ENCODE measurements at regions not wholly inside any gene's neighbourhood (a gene's known extent, or its start where the extent isn't known, plus 50 kb on each side); places are given as distances from the start of the nearest gene placed in this dataset.

- Histone ChIP-seq H3K27me3 (ENCODE audit: control insufficient read depth in 2 of 2, insufficient read depth in 2 of 2, low read length in 2 of 2) (no peaks in the 10 kb centered on the region), H3K36me3 (replicated peaks in 1 of 2; ENCODE audit: control insufficient read depth in 1 of 2, insufficient read depth in 2 of 2, low read length in 2 of 2) (no peaks in the 10 kb centered on the region), H3K79me2 (ENCODE audit: insufficient read depth, low read length) (no peaks in the 10 kb centered on the region), H3K4me3 (replicated peaks in 1 of 3; ENCODE audit: low read depth in 2 of 3, low read length in 3 of 3) (peak overlapping the region in 1 of 3 experiments; percentile 54), H3K27ac (ENCODE audit: low read depth in 1 of 2, low read length in 2 of 2) (peak overlapping the region; percentile 71 to 73), H3K4me2 (replicated peaks; ENCODE audit: extremely low read depth, low read length, poor library complexity, severe bottlenecking) (peak overlapping the region; percentile 57), H3K9ac (ENCODE audit: insufficient read depth, low read length, poor library complexity, severe bottlenecking) (no peak overlapping the region), H4K20me1 (ENCODE audit: insufficient read depth, low read length) (no peaks in the 10 kb centered on the region), H2AFZ (ENCODE audit: insufficient read depth, low read depth, low read length, poor library complexity, severe bottlenecking) (no peak overlapping the region), H3K4me1 (ENCODE audit: control insufficient read depth in 1 of 2, insufficient read depth in 2 of 2, low read length in 2 of 2) (peaks cover 42 to 44% of the 10 kb centered on the region in 2 donors), H3K9me3 (replicated peaks in 1 of 2; ENCODE audit: control insufficient read depth in 1 of 2, insufficient read depth in 1 of 2, low read length in 2 of 2) (peaks cover 0 to 9% of the 10 kb centered on the region in 2 donors)
- no peak for TF ChIP-seq CTCF (IDR thresholded peaks at IDR 0.05)
- H3K27ac Mint-ChIP-seq, result peak overlapping the region; percentile 70 to 95 (median 90)
- DNase-seq, result peak; percentile 90 to 93 (median 92)
- H3K27me3 Mint-ChIP-seq (ENCODE audit: low read depth in 3 of 3), result peaks cover under 1 to 6% (median 2%) of the 10 kb centered on the region in 3 donors
- intact Hi-C loops (cut with micrococcal nuclease), result no loop called here
- no peaks in the 10 kb centered on the region for H3K36me3 Mint-ChIP-seq
- WGBS (ENCODE audit: insufficient coverage), result 5% methylated on average over 4 of the region's 4 CpGs
- H3K9me3 Mint-ChIP-seq, result peaks cover 0 to 8% (median 5%) of the 10 kb centered on the region in 7 donors
- peaks cover 41% of the 10 kb centered on the region for H3K4me1 Mint-ChIP-seq
- H3K4me3 Mint-ChIP-seq, result peak overlapping the region; percentile 1 to 61
Observed at GRCh38 chr4:151865312-151865711, 104.5 kb upstream of the GATB start.

- peaks cover 41% of the 10 kb centered on the region for H3K4me1 Mint-ChIP-seq
- Histone ChIP-seq H4K20me1 (ENCODE audit: insufficient read depth, low read length) (no peaks in the 10 kb centered on the region), H3K9ac (ENCODE audit: insufficient read depth, low read length, poor library complexity, severe bottlenecking) (no peak overlapping the region), H3K4me2 (replicated peaks; ENCODE audit: extremely low read depth, low read length, poor library complexity, severe bottlenecking) (no peak overlapping the region), H3K27me3 (ENCODE audit: control insufficient read depth in 2 of 2, insufficient read depth in 2 of 2, low read length in 2 of 2) (peaks cover 0 to 2% of the 10 kb centered on the region in 2 donors), H3K27ac (ENCODE audit: low read depth in 1 of 2, low read length in 2 of 2) (no peak overlapping the region), H2AFZ (ENCODE audit: insufficient read depth, low read depth, low read length, poor library complexity, severe bottlenecking) (no peak overlapping the region), H3K4me1 (ENCODE audit: control insufficient read depth in 1 of 2, insufficient read depth in 2 of 2, low read length in 2 of 2) (peaks cover 42 to 44% of the 10 kb centered on the region in 2 donors), H3K4me3 (replicated peaks in 1 of 3; ENCODE audit: low read depth in 2 of 3, low read length in 3 of 3) (no peak overlapping the region), H3K79me2 (ENCODE audit: insufficient read depth, low read length) (no peaks in the 10 kb centered on the region), H3K9me3 (replicated peaks in 1 of 2; ENCODE audit: control insufficient read depth in 1 of 2, insufficient read depth in 1 of 2, low read length in 2 of 2) (peaks cover 0 to 9% of the 10 kb centered on the region in 2 donors), H3K36me3 (replicated peaks in 1 of 2; ENCODE audit: control insufficient read depth in 1 of 2, insufficient read depth in 2 of 2, low read length in 2 of 2) (no peaks in the 10 kb centered on the region)
- WGBS (ENCODE audit: insufficient coverage), result no CpG with 5 or more reads among the region's 5 CpGs
- H3K27ac Mint-ChIP-seq, result no peak overlapping the region
- no peak for TF ChIP-seq CTCF (IDR thresholded peaks at IDR 0.05)
- peaks cover 0 to 8% (median 5%) of the 10 kb centered on the region in 7 donors for H3K9me3 Mint-ChIP-seq
- no peaks in the 10 kb centered on the region for H3K36me3 Mint-ChIP-seq
- no peak for DNase-seq
- peaks cover 2 to 7% (median 4%) of the 10 kb centered on the region in 3 donors for H3K27me3 Mint-ChIP-seq (ENCODE audit: low read depth in 3 of 3)
- no peak overlapping the region for H3K4me3 Mint-ChIP-seq
- intact Hi-C loops (cut with micrococcal nuclease), result no loop called here
Observed at GRCh38 chr4:151864068-151864467, 103.3 kb upstream of the GATB start.

All from CD14-positive monocyte (primary cell).